ENCODE measurements at regions not wholly inside any gene's neighbourhood (a gene's known extent, or its start where the extent isn't known, plus 50 kb on each side); places are given as distances from the start of the nearest gene placed in this dataset.

- TF ChIP-seq EZH2 (IDR thresholded peaks at IDR 0.05; ENCODE audit: insufficient read depth, poor library complexity, severe bottlenecking) (no peak), EZH2phosphoT487 (IDR thresholded peaks at IDR 0.05; ENCODE audit: insufficient read depth, low read depth) (no peak)
These were observed 171.2 kb downstream of the TMA16 start for GRCh38 chr4:163665521-163666331.

All from GM23248 (cell line).